ENCODE measurements at regions not wholly inside any gene's neighbourhood (a gene's known extent, or its start where the extent isn't known, plus 50 kb on each side); places are given as distances from the start of the nearest gene placed in this dataset.
"Not testable (repeated sequence)": the region's sequence is repeated elsewhere in the genome, so short reads cannot be mapped to it uniquely, and the experiment has no call there.

- not testable (repeated sequence) for TF ChIP-seq CTCF (IDR thresholded peaks at IDR 0.05; ENCODE audit: low read length); EZH2 (IDR thresholded peaks at IDR 0.05; ENCODE audit: borderline replicate concordance, low read length)
Observed at GRCh38 chr10:130975351-130975750, 336.2 kb downstream of the TCERG1L start.
